Epidermal melanocyte (primary cell): ENCODE measurements at regions not wholly inside any gene's neighbourhood (a gene's known extent, or its start where the extent isn't known, plus 50 kb on each side); places are given as distances from the start of the nearest gene placed in this dataset.
"Not testable (repeated sequence)": the region's sequence is repeated elsewhere in the genome, so short reads cannot be mapped to it uniquely, and the experiment has no call there.

Experiments used
- DNase-seq: peaks from one replicate; pipeline ENCODE4 v3.0.0; 2011; ENCODE audit warnings: low spot score; ENCODE audit not compliant: insufficient read length

DNA sequence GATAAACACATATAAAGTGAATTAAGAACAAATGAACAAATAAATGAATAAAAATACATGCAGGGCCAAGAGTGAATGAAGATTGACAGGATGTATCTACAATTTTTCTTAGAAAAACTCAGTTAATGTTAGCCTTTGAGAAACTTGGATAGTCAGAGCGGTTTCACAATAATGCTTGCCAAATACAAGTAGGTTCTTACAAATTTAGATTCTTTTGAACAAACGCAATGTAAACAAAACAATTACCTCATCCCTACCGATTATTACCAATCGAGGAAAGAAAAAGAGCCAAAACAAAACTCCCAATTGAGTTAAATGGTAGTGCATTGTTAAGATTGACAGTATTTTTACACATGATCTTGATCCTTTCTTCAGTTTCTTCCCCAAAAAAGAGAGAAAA, 176.9 kb upstream of the DEPDC1 start:
- DNase-seq, result no peak

GRCh38 chr1:68675336-68675735, 178.5 kb upstream of the DEPDC1 start:
- DNase-seq, result no peak

GRCh38 chr1:68677684-68678351, 180.9 kb upstream of the DEPDC1 start:
- DNase-seq, result no peak

DNA sequence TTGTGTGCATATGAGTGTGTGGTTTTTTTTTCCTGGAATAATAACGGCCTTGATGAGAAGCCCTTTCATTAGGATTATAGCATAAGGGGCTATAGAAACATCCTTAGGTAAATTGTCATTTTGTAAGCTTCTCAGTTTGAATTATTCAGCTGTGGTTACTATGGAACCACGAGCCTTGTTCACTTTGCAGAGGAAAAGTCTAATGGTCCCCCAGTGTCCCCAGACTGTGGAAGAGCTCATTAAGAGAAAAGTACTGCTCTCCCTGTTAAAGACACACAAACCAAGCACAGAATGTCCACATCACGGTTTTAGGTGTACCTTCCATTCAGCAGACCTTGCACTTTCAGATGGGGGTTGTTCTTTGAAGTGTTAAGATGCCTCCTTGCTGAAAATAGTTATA, 199.3 kb upstream of the DEPDC1 start:
- no peak for DNase-seq

DNA sequence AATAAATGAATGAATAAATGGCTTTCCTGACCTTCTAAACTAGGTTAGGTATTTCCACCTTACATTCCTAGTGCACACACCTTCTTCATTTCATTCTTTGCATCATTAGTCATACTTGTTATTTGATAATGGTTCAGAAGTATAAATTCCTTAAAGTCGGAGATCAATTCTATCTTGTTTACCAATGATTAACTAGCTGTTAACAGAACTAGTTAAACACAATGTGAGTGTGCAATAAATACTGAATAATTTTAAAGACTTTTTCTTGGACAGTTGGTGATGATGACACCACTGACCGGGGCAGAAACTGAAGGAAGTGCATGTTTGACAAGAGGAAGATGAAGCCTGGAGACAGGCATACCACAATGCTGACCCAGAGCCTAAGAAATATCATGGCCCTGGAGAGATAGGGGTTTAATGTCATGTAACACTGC, 207.1 kb upstream of the DEPDC1 start:
- DNase-seq, result no peak

GRCh38 chr1:68704800-68705443, 208.0 kb upstream of the DEPDC1 start:
- no peak for DNase-seq

- DNase-seq, result no peak
These were observed 208.6 kb upstream of the DEPDC1 start for GRCh38 chr1:68705466-68705865.

DNA sequence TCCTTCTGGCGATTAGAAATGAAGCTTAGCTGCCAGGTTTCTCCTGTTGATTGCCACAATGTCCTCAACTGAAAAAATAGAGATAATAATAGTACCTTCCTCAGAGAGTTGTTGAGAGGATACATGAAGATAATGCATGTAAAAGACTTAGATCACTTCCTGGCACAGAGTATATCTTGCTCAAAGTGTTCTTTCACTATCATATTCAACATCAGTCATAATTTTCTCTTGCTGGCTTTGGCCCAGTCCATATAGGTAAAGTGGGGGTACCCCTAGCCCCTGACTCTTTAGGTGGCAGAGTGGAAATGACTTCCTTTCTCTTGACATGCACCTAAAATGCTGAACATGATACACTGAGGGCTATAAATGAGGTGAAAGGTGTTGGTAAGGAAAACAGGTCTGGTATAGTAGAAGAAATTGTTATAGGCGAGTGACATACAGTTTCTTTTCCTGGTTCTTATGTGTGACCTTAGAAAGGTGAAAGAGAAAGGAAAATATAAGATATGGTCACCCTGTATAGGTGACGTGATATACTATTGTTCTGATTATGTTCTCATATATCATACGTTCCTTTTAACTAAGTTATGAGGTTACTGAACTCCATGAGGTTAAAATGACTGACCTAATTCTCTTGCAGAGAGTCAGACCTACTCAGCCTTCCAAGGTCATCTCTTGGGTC, 209.9 kb upstream of the DEPDC1 start:
- DNase-seq, result no peak

DNA sequence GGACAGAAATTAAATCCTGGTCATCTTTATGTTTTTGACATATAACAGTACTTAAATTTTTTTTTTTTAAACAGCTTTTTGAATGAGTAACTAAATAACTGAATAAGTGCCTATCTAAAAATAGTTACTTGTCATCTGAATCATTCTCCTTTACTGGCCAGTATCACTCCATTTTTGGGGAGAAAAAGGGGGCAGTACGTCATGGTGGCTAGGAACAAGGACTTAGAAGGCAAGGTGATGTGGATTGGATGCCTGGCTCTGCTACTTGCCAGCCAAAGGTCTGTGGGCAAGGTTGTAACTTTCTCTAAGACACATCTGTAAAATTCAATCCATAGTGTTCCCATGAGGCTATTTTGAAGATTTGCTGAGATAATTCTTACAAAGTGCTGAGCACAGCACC, 220.4 kb upstream of the DEPDC1 start:
- DNase-seq, result no peak

DNA sequence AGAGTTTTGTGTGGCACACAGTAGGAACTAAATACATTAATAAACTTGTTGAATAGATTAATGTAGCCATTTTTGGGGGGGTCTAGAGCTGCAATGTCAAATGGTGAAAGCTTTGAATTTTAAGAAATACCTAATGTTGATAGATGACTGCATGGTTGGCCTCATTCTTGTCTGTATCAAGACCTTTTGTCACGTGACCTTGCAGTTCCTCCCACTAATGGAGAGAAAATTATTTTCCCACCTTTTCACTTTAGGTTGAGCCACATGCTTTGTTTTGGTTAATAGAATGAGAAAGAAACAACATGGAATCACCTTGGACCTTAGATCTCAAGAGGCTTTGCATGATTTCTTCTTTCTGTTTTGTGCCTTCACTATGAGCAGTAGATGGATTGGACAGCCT, 223.6 kb upstream of the DEPDC1 start:
- DNase-seq, result no peak

GRCh38 chr1:68723791-68724190, 226.9 kb upstream of the DEPDC1 start:
- no peak for DNase-seq

DNA sequence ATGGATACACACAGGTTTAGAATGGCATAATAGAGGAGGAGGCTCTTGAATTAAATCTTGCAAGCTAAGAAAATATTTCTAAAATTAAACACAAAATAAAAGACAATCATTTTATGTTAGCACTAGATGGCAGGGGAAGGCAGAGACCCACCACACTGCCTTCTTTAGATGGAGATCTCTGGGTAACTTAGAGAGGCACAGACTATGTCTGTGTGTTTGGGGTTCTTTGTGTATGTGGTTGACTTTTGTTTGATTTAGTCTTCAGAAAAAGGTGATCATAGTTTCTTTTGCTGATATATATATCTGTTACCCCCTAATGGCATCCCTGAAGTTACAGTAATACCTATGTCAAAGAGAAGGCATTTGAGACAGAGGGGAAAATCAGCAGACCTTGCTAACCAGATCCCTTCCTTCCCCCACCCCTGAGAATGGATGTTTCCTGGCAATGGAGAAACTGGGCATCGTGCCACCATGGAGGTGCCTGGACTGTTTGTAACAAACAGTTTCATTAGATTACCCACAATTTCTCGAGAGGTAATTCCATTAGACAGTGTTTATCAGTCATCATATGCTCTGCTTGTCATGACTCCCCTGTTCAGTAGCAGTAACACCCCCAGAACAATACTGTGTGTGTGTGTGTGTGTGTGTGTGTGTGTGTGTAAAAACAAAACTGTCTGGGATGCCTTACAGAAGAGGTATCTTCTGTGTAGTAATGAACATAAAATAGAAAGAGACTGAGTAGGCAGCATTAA, 228.3 kb upstream of the DEPDC1 start:
- no peak for DNase-seq

GRCh38 chr1:68739486-68739885, 242.6 kb upstream of the DEPDC1 start:
- not testable (repeated sequence) for DNase-seq

- no peak for DNase-seq
These were observed 248.1 kb upstream of the DEPDC1 start for GRCh38 chr1:68745011-68745410.

DNA sequence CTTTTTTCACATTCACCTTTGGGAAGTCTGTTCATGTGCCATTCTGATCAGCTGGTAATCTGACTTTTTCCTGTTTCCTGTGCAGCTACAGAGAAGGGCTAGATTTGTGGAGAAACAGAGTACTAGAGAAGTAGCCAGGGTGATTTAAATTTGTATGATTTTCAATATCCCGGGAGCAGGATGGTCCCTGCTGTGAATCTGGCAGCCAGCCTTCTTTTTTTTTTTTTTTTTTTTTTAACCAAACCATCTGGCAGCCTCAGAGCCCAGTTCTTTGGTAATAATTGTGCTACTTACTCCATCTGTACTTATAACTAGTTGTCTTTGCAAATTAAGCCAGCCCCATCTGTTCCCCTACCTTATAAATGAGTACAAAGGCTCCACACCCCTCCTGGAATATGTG, 248.6 kb upstream of the DEPDC1 start:
- DNase-seq, result no peak

DNA sequence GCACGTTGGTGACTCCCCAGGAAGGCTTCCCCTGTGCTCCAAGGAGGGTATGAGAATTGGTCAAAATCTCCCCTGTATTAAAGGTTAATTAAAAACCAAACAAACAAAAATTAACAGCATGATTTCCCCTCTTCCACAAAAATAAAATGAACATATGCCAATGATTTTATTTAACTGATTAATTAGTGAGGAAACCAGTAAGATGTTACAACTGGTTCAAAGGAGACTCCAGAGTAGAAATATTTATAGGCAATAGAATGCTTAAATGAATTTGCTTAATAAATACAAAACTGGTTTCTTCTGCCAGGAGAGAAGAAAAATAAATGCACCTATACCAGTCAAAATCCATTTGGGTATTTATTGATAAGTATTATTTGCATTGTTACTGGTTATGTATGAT, 249.5 kb upstream of the DEPDC1 start:
- no peak for DNase-seq

DNA sequence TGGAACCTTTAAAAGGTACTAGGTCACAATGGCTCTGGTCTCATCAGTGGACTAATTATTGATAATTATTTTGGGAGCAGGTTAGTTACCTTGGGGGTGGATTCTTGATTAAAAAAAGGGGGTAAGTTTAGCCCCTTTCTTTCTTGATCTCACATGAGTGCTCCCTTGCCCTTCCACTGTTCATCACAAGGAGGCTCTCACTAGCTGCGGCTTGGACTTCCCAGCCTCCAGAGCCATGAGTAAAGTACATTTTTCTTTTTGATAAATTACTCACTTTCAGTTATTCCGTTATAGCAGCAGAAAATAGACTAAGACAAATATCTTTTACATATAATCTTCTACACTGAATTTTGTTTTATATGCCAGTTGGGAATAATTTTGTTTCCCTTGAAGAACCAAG, 254.8 kb upstream of the DEPDC1 start:
- no peak for DNase-seq

DNA sequence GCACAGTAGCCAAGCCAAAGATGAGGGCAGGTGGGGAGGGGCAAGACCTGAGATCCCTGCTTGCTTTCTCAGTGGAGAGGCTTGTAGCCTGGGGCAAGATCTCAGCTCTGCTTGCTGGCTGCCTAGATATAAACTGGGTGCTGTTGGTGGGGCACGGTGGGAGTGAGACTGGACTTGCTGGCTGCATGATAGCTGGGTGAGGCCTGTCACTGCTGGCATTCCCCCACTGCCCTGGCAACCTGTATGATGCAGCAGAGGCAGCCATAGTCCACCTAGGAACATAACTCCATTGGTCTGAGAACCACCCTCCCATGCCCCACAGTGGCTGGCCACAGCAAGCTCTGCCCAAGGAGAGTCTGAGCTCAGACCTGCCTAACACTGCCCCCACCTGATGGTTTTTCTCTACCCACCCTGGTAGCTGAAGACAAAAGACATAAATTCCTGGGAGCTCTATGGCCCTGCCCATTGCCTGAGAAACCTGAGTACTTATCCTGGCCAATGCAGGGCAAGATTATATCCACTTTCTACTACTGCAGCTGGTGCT, 261.9 kb upstream of the DEPDC1 start:
- no peak for DNase-seq

DNA sequence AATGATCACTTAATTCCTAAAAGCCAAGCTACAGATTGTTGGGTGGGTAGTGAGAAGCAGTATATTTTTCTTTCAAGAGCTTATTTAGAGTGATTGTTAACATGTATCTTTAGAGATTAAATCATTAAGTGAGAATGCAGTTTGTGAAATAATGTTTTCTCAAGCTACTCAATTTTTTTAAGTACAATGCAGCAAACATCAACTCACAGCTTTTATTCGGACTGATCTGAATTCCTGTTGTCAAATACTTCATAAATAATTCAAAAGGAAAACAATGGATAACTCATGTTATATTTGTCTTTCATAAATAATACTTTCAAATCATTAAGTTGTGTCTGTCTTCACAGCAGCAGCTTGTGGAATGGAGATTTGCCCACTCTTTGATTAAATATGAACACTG, 271.1 kb upstream of the DEPDC1 start:
- DNase-seq, result no peak

- no peak for DNase-seq
These were observed 273.9 kb upstream of the DEPDC1 start for GRCh38 chr1:68770817-68771216.

- no peak for DNase-seq
These were observed 281.0 kb upstream of the DEPDC1 start for GRCh38 chr1:68777851-68778250.

DNA sequence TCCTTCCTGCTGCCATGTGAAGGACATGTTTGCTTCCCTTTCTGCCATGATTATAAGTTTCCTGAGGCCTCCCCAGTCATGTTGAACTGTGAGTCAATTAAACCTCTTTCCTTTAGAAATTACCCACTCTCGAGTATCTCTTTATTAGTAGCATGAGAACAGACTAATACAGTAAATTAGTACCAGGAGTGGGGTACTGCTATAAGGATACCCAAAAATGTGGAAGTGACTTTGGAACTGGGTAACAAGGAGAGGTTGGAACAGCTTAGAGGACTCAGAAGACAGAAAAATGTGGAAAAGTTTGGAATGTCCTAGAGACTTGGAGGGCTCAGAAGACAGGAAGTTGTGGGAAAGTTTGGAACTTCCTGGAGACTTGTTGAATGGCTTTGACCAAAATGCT, 283.0 kb upstream of the DEPDC1 start:
- DNase-seq, result not testable (repeated sequence)
